Right renal pelvis (tissue), 4 donors: ENCODE measurements at regions not wholly inside any gene's neighbourhood (a gene's known extent, or its start where the extent isn't known, plus 50 kb on each side); places are given as distances from the start of the nearest gene placed in this dataset.
"Not testable (repeated sequence)": the region's sequence is repeated elsewhere in the genome, so short reads cannot be mapped to it uniquely, and the experiment has no call there.

Experiments used
- DNase-seq, 4 donors: peaks; one replicate each; pipeline ENCODE4 v3.0.0-alpha.2; 2013; ENCODE audit warnings: low read depth in 4 of 4, low spot score in 3 of 4, missing footprints in 1 of 4

DNA sequence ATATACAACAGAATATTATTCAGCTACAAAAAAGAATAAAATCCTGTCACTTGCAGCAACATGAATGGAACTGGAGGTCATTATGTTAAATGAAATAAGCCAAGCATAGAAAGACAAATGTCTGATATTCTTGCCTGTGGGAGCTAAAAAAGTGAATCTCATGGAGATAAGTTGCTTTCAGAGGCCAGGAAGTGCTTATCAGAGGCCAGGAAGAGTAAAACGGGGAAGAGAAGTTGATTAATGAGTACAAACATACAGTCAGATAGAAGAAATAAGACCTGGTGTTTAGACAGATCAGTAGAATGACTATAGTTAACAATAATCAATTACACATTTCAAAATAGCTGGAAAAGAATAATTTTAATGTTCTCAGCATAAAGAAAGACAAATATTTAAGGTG, 54.4 kb upstream of the CPHXL start:
- no peak for DNase-seq

DNA sequence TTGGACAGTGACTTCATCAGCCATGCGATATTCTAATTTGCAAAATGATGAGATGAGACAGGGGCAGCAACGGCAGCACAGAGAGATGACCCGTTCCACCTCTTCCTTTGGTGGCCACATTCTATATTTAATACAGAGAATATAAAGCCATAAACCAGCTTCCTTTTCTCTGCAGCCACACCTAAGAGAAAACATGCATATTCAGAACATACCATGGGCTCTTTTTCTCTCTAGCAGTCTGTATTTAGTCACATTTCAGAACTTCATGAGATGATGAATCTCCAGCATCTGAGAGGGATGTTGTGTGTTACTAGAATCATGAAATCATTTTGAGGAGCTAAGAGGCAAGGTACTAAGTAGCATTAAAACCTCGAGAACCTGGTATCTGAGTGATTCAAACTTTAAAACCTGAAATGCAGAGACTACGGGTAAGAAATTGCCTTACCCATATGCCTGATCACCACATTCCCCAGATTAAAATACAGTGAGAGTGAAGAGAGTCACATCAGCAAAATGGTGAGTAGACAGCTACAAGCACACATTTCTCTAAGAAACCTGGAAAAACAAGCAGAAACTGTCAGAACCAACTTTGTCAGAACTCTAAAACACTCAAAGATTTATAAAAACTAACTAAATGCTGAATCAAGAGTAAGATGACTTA, 55.5 kb upstream of the CPHXL start:
- DNase-seq: no peak

GRCh38 chr16:75787440-75787839, 61.1 kb upstream of the CPHXL start:
- no peak for DNase-seq

DNA sequence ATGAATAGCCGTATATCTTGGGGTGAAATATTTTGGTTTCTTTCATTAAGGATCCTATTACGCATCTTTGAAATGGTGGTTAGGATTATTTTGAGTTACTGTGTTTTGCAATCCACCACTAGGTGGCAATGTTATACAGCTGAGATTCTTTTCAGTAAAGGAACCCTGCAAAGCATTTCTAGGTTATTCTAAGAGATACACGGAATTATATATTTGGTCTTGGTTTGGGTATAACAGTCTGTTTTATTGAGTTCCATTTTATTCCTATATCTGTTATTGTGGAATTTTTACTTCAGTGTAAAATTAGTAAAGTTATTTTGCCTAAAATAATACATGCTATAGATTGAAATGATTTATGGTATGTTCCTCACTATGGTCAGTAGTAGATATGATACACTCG, 62.9 kb upstream of the CPHXL start:
- peak; percentile 33 to 43 (median 34) for DNase-seq

DNA sequence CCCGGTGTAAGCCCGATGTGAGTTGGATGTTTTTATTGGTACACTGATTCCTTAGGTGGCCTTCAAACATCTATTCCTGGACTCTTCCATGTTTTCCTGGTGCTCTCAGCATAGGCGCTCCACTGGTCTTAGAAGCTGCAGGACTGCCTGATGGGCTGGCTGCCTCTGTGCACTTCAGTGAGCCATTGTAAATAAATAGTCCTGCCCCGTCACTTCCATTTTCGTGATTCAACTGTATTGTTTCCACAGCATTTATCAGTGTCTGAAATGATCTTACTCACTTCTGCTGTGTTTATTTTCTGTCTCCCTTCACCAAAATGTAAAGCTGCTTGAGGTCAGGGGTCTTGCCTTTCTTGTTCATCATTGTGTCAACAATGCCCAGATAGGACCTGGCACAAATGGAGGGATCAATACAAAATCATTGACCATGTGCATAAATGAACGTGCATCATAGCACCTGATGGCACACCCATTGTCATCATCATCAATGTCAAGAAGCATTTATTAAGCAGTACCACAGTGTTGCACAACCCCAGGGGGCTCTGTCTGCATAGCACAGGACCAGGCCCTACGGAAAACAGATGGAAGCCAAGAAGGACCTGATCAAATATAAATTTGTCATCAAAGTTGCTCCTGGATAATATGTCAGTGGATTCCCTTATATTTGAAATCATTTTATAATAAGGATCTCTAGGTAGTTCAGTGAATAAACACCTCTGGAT, 66.6 kb upstream of the CPHXL start:
- DNase-seq: no peak

- no peak for DNase-seq
Observed at GRCh38 chr16:75793641-75794040, 67.4 kb upstream of the CPHXL start.

DNA sequence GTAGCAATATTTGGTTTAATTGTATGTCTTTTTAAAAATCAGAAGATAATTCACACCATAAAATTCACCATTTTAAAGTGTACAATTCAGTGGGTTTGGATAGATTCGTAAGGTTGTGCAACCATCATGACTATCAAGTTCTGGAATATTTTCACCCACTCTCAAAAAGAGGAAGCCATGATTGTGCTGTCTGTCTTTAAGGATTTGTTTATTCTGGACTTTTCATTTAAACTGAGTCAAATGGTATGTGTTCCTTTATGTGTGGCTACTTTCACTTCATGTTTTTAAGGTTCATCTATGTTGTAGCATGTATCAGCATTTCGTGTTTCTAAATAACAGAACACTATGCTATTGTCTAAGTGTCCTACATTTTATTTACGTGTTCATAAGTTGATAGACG, 68.1 kb upstream of the CPHXL start:
- no peak for DNase-seq

- no peak for DNase-seq
Observed at GRCh38 chr16:75798714-75799113, 72.4 kb upstream of the CPHXL start.

DNA sequence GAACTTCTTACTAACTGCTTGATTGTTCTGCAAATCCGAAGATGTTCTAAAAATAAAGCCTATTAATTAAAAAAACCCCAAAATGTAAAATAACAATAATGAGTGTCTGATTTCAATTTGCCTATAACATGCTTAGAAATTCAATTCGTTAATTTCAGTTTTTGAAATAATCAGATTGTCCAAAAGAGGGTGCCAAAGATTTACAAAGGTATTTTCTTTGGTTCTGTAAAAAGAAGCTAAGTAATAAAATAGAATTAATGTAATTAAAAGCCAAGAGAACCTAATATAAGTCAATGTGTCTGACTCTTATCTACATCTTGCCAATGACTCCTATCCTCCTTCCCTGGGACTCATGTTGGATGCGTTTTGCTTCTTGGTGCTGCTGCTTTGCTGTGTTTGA, 75.0 kb upstream of the CPHXL start:
- DNase-seq: no peak

DNA sequence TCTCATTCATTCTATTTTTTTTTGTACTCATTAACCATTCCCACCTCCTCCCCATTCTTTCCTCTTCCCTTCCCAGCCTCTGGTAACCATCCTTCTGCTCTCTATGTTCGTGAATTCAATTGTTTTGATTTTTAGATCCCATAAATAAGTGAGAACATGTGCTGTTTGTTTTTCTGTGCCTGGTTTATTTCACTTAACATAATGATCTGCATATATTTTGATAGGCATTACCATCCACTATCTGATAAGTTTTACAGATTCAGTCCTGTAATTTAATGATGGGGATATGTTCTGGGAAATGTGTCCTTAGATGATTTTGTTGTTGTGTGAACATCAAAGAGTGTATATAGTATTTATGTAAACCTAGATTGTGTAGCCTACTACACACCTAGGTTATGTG, 77.5 kb upstream of the CPHXL start:
- DNase-seq: no peak

GRCh38 chr16:75804368-75804767, 78.1 kb upstream of the CPHXL start:
- DNase-seq: no peak

DNA sequence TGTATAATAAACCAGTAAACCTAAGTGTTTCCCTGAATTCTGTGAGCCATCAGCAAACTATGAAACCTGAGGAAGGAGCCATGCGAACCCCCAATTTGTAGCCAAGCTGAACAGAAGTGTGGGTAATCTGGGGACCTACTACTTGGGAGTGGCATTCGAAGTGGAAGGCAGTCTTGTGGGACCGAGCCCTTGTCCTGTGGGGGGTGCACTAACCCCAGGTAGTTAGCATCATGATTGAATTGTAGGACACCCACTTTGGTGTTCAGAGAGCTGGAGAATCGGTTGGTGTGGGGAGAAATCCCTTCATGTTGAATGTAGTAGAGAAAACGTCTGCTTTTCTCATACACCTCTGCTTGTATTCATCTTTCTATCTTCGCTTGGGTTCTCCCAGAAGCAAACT, 79.7 kb upstream of the CPHXL start:
- DNase-seq: no peak

GRCh38 chr16:75806487-75806886, 80.2 kb upstream of the CPHXL start:
- no peak for DNase-seq

DNA sequence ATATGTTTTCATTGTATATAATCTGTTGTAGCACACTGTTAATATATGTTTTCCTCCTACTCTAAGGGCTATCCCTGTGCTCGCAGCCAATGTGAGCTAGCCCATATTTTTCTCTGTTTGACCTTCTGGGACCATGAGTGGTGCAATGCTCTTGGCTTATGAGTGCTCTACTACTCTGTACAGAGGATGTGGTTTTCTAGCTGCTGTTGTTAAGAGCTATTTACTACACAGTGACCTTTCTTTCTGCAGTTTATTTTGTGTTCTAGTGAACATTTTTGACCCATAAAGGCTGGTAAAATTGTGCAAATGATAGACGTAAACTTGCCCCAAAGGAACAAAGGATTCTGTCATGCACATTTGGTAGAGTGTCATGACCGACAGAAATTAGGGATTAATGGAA, 84.1 kb upstream of the CPHXL start:
- no peak for DNase-seq

- DNase-seq: no peak
Observed at GRCh38 chr16:75811020-75811634, 84.8 kb upstream of the CPHXL start.

DNA sequence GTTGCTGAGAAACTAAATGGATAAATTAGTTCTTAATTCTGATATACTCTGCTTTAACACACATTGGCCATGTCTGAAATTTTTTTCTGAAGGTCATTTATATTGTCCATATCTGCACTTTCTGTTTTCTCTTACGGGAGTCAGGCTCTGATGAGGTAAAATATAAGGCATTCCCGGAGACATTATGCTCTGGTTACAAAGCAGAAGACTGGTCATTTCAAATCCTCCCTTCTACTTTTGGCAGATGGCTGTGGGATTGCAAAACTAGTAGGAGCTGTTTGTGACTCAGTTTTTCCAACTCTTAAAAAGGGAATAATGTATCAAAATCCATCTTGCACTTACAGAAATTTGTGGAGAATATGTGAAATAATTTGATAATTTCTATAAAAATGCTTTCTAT, 92.2 kb upstream of the CPHXL start:
- no peak for DNase-seq

GRCh38 chr16:75820672-75821071, 94.4 kb upstream of the CPHXL start:
- DNase-seq: no peak

GRCh38 chr16:75821117-75821516, 94.8 kb upstream of the CPHXL start:
- no peak for DNase-seq

DNA sequence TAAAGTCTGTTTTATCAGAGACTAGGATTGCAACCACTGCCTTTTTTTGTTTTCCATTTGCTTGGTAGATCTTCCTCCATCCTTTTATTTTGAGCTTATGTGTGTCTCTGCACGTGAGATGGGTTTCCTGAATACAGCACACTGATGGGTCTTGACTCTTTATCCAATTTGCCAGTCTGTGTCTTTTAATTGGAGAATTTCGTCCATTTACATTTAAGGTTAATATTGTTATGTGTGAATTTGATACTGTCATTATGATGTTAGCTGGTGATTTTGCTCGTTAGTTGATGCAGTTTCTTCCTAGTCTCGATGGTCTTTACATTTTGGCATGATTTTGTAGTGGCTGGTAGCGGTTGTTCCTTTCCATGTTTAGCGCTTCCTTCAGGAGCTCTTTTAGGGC, 99.5 kb upstream of the CPHXL start:
- DNase-seq: not testable (repeated sequence)

GRCh38 chr16:75827372-75828038, 101.2 kb upstream of the CPHXL start:
- DNase-seq: not testable (repeated sequence)

DNA sequence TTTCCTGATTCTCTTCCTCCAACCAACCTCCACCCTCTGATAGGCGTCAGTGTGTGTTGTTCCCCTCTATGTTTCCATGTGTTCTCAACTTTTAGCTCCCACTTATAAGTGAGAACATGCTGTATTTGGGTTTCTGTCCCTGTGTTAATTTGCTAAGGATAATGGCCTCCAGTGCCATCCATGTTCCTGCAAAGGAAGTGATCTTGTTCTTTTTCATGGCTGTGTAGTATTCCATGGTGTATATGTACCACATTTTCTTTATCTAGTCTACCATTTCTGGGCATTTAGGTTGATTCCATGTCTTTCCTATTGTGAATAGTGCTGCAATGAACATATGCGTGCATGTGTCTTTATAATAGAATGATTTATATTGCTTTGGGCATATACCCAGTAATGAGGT, 107.1 kb upstream of the CPHXL start:
- not testable (repeated sequence) for DNase-seq
